Muscle layer of duodenum (tissue), 2 donors: ENCODE measurements at regions not wholly inside any gene's neighbourhood (a gene's known extent, or its start where the extent isn't known, plus 50 kb on each side); places are given as distances from the start of the nearest gene placed in this dataset.
"Not testable (repeated sequence)": the region's sequence is repeated elsewhere in the genome, so short reads cannot be mapped to it uniquely, and the experiment has no call there.

Experiments
- H3K27ac ChIP-seq: one replicate; pipeline ENCODE4 v1.7.0; 2013; ENCODE audit warnings: mild to moderate bottlenecking, low read length
- H3K27me3 ChIP-seq: one replicate; pipeline ENCODE4 v1.7.0; 2013; ENCODE audit warnings: low read depth, mild to moderate bottlenecking, control low read depth, low read length
- H3K36me3 ChIP-seq, 2 donors: one replicate each; pipeline ENCODE4 v1.7.0; 2013; ENCODE audit warnings: low read length in 2 of 2, control low read depth in 1 of 2, mild to moderate bottlenecking in 1 of 2; ENCODE audit not compliant: insufficient read depth in 2 of 2, control insufficient read depth in 1 of 2
- H3K4me1 ChIP-seq, 2 donors: one replicate each; pipeline ENCODE4 v1.7.0; 2013; ENCODE audit warnings: low read length in 2 of 2, mild to moderate bottlenecking in 2 of 2, control low read depth in 1 of 2, moderate library complexity in 1 of 2; ENCODE audit not compliant: insufficient read depth in 2 of 2, control insufficient read depth in 1 of 2
- H3K4me3 ChIP-seq, 2 donors: one replicate each; pipeline ENCODE4 v1.7.0; 2013; ENCODE audit warnings: low read length in 2 of 2, low read depth in 1 of 2, mild to moderate bottlenecking in 1 of 2
- H3K9me3 ChIP-seq, 2 donors: one replicate each; pipeline ENCODE4 v1.7.0; 2013; ENCODE audit warnings: low read length in 2 of 2, control low read depth in 1 of 2, mild to moderate bottlenecking in 1 of 2; ENCODE audit not compliant: control insufficient read depth in 1 of 2
- donor health status: healthy.

- Histone ChIP-seq H3K4me1 (no peaks in the 10 kb centered on the region), H3K27ac (no peak overlapping the region)
Measured at GRCh38 chr10:121268363-121268762, 329.9 kb downstream of the FGFR2 start.

GRCh38 chr10:121268863-121269432 lies 329.3 kb downstream of the FGFR2 start:
- H3K9me3 ChIP-seq = no peaks in the 10 kb centered on the region
- H3K4me3 ChIP-seq = no peak overlapping the region
- no peaks in the 10 kb centered on the region for H3K36me3 ChIP-seq
- H3K27ac ChIP-seq = no peak overlapping the region
- H3K27me3 ChIP-seq = no peaks in the 10 kb centered on the region
- no peaks in the 10 kb centered on the region for H3K4me1 ChIP-seq

More at GRCh38 chr10:121268363-121268762, 329.9 kb downstream of the FGFR2 start:
- Histone ChIP-seq H3K4me3 (no peak overlapping the region), H3K27me3 (no peaks in the 10 kb centered on the region), H3K9me3 (no peaks in the 10 kb centered on the region), H3K36me3 (no peaks in the 10 kb centered on the region)

GRCh38 chr10:121270906-121271305 lies 327.3 kb downstream of the FGFR2 start:
- Histone ChIP-seq H3K27me3 (no peaks in the 10 kb centered on the region), H3K4me1 (no peaks in the 10 kb centered on the region), H3K27ac (no peak overlapping the region), H3K4me3 (no peak overlapping the region), H3K9me3 (no peaks in the 10 kb centered on the region), H3K36me3 (no peaks in the 10 kb centered on the region)

GRCh38 chr10:121276046-121276445 lies 322.2 kb downstream of the FGFR2 start:
- Histone ChIP-seq H3K4me3 (no peak overlapping the region), H3K36me3 (no peaks in the 10 kb centered on the region)

GRCh38 chr10:121276822-121277221 lies 321.4 kb downstream of the FGFR2 start:
- Histone ChIP-seq H3K36me3 (no peaks in the 10 kb centered on the region), H3K4me1 (no peaks in the 10 kb centered on the region), H3K4me3 (no peak overlapping the region), H3K27me3 (no peaks in the 10 kb centered on the region), H3K27ac (no peak overlapping the region), H3K9me3 (no peaks in the 10 kb centered on the region)

More at GRCh38 chr10:121276046-121276445, 322.2 kb downstream of the FGFR2 start:
- Histone ChIP-seq H3K9me3 (no peaks in the 10 kb centered on the region), H3K27ac (no peak overlapping the region), H3K4me1 (no peaks in the 10 kb centered on the region), H3K27me3 (no peaks in the 10 kb centered on the region)

GRCh38 chr10:121278386-121278785 lies 319.9 kb downstream of the FGFR2 start:
- H3K4me1 ChIP-seq, H3K27me3 ChIP-seq, H3K27ac ChIP-seq, H3K9me3 ChIP-seq, H3K36me3 ChIP-seq, H3K4me3 ChIP-seq: not testable (repeated sequence)

- H3K36me3 ChIP-seq = no peaks in the 10 kb centered on the region
- H3K27ac ChIP-seq = no peak overlapping the region
- no peak overlapping the region for H3K4me3 ChIP-seq
- H3K9me3 ChIP-seq = no peaks in the 10 kb centered on the region
- H3K4me1 ChIP-seq = no peaks in the 10 kb centered on the region
- H3K27me3 ChIP-seq = no peaks in the 10 kb centered on the region
Measured at GRCh38 chr10:121281576-121281975, 316.7 kb downstream of the FGFR2 start.

- H3K27me3 ChIP-seq = no peaks in the 10 kb centered on the region
- H3K27ac ChIP-seq = no peak overlapping the region
- no peak overlapping the region for H3K4me3 ChIP-seq
- no peaks in the 10 kb centered on the region for H3K36me3 ChIP-seq
- no peaks in the 10 kb centered on the region for H3K4me1 ChIP-seq
- H3K9me3 ChIP-seq = no peaks in the 10 kb centered on the region
Measured at GRCh38 chr10:121282264-121282663, 316.0 kb downstream of the FGFR2 start.

GRCh38 chr10:121282797-121283515 lies 315.3 kb downstream of the FGFR2 start:
- Histone ChIP-seq H3K36me3 (no peaks in the 10 kb centered on the region), H3K27ac (no peak overlapping the region), H3K27me3 (no peaks in the 10 kb centered on the region), H3K4me1 (no peaks in the 10 kb centered on the region), H3K4me3 (no peak overlapping the region), H3K9me3 (no peaks in the 10 kb centered on the region)

GRCh38 chr10:121284936-121285335 lies 313.3 kb downstream of the FGFR2 start:
- H3K36me3 ChIP-seq = no peaks in the 10 kb centered on the region
- H3K4me1 ChIP-seq = no peaks in the 10 kb centered on the region
- no peaks in the 10 kb centered on the region for H3K9me3 ChIP-seq
- H3K4me3 ChIP-seq = no peak overlapping the region
- no peaks in the 10 kb centered on the region for H3K27me3 ChIP-seq
- no peak overlapping the region for H3K27ac ChIP-seq

GRCh38 chr10:121285406-121286196 lies 312.6 kb downstream of the FGFR2 start:
- Histone ChIP-seq H3K36me3 (no peaks in the 10 kb centered on the region), H3K9me3 (no peaks in the 10 kb centered on the region), H3K4me1 (no peaks in the 10 kb centered on the region), H3K4me3 (no peak overlapping the region), H3K27me3 (no peaks in the 10 kb centered on the region), H3K27ac (no peak overlapping the region)
